GM19328 (cell line): ENCODE measurements at regions not wholly inside any gene's neighbourhood (a gene's known extent, or its start where the extent isn't known, plus 50 kb on each side); places are given as distances from the start of the nearest gene placed in this dataset.

ENCODE experiments used
- ATAC-seq: cut with Tn5 transposase; IDR thresholded peaks from one replicate; pipeline ENCODE4 v1.9.1; 2021; ENCODE audit warnings: mild to moderate bottlenecking, moderate library complexity; ENCODE audit not compliant: unreplicated experiment

DNA sequence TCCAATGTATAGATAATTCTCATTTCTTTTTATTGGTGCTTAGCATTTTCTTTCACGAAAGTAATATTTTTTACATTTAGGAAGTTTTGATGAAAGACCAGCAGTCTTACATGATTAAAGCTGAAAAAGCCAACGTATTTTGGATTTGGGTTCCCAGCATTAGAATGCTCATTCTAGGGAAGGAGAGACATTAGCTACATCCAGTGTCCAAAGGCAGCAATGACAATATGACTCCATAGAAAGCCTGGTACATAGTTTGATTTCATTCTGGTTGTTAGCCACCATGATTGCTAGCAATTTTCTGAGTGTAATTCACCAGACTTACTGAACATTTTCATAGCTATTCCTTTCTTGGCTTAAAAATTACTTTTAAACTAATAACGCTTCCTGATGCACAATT is 1397.5 kb downstream of the PCDH7 start:
- no peak for ATAC-seq

DNA sequence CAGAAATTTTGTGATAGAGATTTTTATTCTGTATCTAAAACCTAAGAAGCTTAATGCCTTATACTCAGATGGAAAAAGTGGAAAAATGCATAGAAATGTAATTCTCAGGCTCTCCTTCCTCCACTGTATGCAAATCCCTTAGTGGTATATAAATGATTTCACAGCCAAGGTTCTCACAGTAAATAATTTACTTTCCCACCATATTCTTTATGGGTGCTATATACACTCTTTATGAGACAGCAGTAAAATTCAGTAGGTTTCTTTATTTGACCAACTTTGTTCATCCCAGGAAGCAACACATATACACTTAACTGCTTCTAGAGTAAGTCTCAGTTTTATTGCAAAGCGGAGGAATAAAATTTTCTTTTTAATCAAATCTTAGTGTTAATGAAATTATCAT is 1399.7 kb downstream of the PCDH7 start:
- ATAC-seq = no peak

DNA sequence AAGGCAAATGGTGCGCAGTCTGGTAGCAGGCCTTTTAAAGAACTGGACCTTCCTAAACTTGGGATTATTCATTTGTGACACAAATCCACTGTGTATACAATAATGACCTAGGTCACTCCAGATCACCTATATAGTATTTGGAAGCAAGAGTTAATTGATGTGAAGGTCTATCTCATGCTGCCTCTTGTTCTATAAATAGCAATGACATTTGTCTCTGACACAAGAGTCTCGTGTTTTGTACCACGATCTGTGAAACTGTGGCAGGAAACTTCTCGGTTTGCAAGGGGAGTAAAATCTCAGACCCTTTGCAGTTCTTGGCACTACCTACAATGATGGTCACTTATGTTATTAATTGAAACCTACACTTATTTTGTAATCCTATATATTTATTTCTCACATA is 1408.4 kb downstream of the PCDH7 start:
- no peak for ATAC-seq

DNA sequence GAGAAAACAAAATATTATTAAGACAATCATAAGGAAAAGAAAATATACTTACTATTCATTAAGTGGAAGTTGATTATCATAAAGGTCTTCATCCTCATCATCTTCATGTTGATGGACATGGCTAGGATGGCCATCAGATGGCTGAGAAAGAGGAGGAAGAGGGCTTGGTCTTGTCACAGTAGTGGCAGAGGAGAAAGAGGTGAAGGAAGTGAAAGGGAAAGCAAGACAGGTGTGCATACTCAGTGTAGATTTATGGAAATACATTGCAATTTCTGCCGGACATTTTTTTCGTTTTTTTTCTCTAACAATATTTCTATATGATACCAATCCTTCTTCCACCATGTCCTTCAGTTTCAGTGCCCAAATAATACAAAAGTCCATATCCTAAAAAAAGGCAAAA is 1409.8 kb downstream of the PCDH7 start:
- ATAC-seq = no peak

DNA sequence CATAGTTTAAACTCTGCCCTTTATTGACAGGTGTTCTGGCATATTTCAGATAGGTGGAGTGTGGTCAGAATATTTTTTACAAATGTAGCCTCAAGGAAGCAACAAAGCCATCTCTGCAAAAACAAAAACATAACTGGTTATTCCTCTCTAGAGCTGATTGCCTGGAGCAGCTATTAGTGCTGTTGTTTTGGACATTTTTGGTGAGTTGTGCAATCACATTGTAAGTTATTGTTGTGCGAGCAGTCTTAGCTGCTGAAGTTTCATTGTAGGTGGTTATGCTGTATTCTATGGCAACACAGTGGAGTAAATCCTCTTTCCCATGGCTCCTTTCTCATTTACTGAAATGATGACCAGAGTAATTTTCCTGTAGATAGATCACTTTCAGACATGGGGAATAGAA is 1413.0 kb downstream of the PCDH7 start:
- ATAC-seq = no peak

DNA sequence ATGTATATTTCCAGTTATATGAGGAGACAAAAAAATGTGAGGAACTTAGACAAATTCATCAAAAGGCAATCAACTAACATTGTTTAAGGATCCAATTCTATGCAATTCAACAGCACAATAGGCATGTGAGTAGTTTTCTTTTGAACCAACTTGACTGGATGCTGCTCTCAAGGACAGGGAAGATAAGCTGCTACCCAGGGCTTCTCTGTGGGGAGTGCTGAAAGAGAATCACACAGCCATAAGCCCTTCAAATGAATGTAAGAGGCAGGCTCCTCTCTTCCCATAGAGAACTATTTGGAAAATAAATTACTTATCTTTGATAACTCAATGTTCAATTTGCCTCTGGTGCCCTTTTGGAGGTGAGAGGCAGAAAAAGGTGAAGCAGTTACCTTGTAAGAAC is 1413.6 kb downstream of the PCDH7 start:
- ATAC-seq = no peak

DNA sequence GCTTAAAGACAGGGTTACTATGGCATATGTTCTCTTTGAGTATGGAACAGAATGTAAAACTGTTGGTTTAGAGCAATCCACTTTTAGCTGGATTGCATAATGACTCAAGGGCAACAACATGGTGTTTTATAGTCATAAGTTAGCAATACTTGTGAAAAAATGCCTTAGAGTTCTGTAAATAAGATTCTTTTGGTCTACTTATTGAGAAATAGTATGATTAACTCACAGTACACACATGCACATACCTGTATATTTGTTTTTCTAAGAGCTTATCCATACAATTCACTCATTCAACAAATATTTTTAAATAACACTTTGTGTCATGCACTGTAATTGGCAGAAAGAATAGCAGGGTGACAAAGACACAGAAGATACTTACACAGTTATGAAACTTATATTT is 1415.5 kb downstream of the PCDH7 start:
- no peak for ATAC-seq

DNA sequence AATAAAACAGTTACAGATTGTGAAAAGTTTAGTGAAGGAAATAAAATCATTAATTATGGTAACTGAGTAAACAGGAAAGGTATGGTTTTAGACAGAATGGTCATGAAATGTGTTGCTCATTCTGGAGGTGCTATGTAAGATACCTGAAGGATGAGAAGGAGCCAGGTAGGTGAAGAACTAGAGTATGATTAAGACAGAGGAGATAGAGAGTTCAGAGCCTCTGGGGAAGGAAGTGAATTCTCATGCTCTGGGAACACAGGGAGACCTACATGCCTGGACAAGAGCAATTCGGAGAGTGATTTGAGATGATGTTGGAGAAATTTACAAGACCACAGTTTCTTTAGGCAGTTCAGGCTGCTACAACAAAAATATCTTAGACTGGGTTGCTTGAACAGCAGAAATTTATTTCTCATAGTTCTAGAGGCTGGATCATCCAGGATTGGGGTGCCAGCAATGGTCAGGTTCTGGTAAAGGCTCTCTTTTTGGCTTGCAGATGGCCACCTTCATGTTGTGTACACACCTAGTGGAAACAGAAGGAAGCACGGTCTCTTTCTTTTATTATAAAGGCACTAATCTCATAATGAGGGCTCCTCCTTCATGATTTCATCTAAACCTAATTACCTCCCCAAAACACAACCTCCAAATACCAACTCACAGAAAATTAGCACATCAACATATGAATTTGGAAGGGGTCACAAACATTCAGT is 1416.1 kb downstream of the PCDH7 start:
- no peak for ATAC-seq

DNA sequence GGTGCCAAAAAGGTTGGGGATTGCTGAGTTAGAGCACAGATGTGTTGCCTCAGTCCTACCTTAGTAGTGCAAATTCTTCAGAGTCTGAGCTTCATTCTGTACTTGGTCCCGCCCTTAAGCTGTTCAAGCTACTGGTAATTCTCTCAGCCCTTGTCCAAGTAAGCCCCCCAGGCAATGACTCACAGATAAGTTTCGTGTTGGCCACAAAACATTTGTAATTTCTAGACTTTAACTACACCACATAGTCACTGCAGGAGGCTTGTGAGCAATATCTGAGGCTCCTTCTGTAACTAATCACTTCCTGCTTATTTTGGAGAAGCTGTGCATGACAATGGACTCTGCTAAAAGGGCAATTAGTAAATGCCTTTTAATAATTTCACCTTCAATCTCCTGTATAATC is 1420.5 kb downstream of the PCDH7 start:
- no peak for ATAC-seq

DNA sequence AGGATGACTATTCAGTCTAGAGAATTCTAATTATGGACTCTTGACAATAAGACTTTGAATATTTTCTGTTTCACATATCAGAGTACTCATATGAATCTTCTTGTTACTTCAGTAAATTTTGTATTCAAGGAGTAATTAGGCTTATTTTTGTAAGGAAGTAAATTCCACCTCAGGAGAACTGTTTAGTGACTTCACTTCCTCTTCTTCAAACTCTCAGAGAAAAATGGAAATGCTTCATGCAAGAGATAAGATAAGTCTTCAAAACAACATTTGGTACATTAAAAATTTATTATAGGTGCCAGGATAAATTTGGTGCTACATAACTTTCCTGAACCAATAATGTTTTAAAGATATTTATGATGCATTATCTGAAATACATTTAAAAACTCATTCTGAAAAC is 1421.9 kb downstream of the PCDH7 start:
- ATAC-seq = no peak

DNA sequence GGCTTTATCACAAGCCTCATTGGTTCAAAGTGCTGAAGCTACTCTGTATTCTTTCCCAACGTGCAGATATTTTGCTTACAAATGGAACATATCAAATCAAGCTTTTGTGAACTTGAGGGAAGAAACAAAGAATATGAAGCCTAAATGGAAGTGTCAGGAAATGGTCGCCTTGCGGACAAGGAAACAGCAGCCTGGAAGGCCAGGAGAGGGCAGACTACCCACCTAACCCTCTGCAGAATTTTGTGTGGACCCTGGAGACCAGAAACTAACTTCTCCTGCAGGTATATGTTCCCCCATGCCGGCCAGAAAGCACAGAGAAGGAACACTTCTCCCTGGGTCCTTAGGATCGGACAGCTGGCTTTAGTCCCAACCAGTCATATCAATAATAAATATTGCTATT is 1425.8 kb downstream of the PCDH7 start:
- no peak for ATAC-seq

DNA sequence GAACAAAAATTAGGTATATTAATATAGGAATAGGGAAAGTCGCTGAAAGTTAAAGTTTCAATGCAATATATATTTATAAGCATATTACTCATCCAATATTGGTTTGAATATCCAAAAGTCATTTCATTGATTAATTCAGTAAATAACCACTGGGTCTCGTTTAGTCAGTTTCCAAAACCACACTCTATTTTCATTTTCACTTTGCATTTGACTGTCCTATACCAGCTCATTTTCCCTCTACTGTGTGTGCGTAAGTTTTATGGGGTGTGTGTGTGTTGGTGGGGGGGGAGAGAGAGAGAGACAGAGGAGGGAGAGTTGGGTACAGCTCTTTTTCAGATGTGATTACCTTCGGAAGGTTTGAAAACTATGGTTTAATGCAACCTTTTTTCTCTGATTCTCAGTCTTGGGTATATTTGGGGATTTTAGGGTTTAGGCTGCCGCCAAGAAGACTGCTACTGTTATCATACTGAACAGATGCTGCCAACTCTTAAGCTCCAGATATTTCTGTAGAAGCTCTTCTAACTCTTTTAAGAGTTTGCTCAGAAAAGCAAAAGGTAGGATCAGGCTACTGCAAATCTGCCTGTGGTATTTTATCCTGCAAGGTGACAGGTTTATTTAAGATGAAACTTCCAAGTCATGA is 1427.4 kb downstream of the PCDH7 start:
- no peak for ATAC-seq

DNA sequence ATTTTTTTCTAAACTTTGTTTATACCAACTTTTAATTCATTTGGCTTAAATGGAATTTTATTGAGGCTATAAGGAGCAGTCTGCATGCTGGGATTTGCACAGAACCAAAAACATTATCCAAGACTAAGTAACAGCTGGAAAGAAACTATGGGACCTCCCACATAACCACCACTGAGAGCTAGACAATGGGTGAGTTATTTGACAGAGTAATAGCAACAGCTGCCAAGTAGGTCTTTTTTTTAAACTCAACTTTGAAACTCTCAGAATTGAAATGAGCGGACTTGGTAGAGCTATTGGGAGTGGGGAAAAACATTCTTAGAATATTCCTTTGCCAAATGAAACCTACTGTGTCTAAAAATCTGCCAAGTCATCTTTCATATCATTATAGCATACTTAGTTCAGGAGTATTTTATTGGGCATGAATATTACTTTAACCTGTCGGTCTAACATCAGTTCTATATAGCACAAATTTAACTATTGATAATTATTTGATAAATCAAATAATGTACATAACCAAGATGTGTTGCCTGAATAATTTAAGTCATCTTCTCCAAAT is 1428.0 kb downstream of the PCDH7 start:
- no peak for ATAC-seq

DNA sequence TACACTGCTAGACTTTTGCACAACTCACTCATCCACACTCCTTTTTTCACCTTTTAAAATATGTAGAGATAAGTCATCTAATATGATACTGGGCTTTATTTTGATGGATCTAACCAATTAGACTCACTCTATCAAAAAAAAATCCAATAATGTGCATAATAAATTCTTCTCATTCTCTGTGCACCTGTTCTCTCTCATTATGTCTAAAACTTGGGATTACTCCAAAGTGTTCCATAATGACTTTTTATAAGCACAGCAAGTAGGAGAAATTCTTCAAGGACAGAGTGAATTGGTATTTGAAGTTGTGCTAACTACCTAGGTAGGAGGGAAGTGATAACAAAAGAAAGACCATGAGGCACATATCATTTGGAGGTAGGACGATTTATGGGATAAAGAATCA is 1438.8 kb downstream of the PCDH7 start:
- ATAC-seq = no peak

DNA sequence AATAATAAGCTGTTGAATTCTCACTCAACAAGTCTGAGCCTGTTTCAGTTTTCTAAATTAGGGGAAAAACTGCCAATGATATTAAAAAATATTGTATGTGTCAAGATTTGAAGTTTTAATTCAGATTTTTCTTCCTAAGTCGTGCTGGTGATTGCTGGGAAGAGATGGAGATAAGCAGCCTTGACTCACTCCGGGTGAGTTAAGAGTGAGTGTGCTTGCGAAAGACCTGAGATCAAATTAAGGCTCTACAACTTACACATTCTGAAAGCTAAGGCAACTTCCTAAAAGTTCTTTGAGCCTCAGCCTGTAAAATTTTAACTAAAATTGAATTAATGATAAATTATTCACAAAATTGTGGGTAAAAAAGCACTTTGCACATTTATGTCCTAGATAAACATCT is 1441.2 kb downstream of the PCDH7 start:
- ATAC-seq = no peak

DNA sequence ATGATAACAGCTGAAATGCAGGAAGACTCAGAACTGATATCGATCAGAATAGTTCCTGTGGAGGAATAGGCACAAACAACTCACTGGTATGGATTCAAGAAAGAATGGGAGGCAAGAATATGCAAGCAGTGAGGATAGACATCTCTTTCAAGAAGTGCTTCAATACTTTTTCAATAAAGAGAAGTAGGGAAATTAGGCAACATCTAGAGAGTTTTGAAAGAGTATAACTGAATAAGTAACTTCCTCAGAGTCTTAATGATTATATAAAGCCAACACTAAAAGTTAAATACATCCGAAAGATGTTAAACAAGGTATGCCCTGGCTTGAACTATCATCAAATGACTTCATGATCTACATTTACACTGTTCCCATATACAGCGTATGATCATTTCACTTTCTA is 1443.0 kb downstream of the PCDH7 start:
- no peak for ATAC-seq

DNA sequence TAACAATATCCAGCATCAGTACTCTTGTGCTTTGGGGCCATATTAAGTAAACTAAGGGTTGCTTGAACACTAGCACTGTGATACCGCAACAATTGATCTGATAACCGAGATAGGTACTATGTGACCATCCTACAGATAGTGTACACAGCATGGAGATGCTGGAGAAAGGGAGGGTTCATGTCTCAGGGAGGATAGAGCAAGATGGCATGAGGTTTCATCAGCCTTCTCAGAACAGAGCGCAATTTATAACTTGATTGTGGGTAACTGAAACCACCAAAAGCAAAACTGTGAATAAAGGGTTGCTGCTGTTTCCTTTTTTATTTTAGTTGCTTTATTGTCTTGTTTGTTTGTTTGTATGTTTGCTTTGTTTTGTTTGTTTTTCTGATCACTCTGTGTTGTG is 1449.7 kb downstream of the PCDH7 start:
- no peak for ATAC-seq

DNA sequence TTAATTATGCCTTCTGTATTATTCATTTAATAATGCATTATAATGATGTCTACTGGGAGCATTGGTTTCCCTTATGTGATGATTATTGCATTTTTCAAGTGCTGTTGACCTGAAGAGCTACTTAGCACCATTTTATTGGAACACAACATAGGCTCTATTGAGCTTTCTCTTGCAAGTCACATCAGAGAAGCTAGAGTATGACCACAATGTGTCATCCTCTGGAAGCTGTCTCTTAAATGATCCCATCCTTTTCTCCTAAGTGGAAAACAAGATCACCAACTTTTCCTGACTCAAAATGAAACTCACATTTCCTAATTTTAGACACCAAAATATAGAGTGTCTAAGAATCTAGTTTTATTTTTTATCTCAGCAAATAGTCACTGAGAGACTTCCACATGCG is 1451.9 kb downstream of the PCDH7 start:
- no peak for ATAC-seq

DNA sequence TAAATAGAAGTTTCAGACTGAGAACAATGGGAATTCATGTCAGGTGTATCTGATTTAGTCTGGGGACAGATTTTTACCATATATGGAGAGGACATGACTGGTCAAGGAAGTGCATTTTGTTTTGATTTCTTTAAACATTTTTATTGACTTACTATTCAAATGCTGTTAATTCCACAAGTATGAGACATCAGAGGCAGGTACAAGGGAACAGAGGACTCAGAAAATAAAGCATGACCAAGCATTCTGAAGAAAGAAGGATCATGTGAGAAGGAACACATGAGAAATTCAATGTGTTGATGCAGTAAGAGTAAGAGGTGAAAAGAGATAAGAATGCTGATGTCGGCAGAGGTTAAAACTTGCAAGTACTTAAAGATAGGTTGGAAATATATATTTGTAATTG is 1452.6 kb downstream of the PCDH7 start:
- ATAC-seq = no peak

DNA sequence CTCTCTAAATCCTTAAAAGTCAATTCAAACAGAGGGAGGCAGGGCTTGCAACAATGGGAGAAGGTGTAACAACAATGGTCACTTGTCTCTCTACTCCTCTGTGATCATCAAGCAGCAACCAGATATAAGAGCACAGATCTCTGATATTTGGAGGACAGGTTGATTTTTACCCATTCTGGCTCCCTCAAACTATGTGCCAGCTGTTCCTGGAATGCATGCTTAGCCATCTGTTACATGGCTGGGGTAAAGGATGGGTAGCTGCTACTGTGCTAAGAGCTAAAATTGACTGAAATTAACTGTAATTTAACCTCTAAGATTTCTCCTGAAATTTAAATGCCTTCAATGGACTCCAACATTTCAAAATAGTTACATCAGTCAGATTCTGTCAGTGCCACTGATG is 1459.9 kb downstream of the PCDH7 start:
- ATAC-seq = no peak

DNA sequence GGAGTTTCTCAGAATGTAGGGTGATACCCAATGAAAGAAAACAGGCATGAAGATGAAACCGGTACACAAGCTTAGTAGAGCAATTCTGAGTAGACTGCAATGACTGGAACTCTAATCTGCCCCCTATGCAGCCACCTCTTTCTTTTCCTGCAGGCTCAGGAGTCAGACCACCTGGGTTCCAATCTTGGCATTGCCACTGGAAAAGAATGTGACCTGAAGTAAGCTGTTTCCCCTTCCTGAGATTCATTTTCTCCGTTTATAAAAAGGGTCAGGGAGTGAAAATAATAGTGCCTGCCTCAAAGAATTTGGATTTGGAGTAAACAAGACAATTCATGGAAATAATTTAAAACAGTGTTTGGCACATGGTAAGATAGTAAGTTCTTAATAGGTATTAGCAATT is 1464.0 kb downstream of the PCDH7 start:
- ATAC-seq = no peak

DNA sequence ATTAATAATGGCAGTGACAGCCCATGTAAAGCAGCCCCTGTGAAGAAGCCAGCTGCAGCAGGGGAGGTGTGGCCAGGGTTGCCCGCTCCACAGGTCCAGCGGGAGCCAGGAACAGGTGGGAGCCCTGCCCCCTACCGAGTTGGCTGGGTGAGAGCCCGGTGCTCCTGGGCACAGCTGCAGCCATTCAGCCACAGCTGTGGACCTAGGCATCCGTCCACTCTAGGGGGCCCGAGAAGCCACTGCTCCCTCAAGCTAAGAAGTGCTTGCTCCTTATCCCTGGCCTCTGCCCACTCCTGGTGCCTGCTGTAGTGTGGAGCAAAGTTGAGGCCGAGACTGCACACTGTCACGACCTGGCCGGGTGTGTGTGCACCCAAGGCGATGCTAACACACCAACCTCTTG is 1469.0 kb downstream of the PCDH7 start:
- ATAC-seq = no peak

DNA sequence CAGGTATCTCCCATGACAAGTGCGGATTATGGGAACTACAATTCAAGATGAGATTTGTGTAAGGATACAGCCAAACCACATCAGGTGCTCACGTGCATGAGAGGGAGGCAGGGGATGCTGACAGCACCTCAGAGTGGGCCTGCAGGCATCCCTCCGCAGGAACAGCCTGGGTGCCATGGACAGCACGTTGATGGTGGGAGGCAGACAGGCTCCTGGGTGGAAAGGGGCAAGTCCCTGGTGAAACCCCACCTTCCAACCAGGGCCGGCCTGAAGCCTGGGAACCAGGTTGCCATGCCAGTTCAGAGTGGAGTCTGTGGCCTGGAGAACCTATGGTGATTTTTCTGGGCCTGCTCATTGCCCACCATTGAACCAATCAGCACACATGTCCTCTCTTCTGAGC is 1469.6 kb downstream of the PCDH7 start:
- no peak for ATAC-seq
